ENCODE measurements at regions not wholly inside any gene's neighbourhood (a gene's known extent, or its start where the extent isn't known, plus 50 kb on each side); places are given as distances from the start of the nearest gene placed in this dataset.

DNA sequence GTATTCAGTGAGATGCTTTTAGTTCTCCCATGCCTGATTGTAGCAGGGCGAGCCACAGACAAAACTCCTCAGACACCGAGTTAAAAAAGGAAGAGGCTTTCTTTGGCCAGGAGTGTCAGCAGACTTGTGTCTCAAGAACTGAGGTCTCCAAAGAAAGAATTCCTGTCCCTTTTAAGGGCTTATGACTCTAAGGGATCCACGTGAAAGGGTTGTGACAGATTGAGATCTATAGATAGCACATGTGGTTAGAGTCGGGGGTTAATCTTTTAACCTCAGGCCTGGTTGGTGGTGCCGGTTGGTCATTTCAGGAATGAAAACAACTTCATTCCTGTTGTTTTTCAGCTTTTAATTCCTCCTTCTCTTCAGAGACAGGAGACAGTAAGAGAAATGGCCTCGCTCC, 168.8 kb upstream of the GRIK2 start:
- TF ChIP-seq, protein P1, sequence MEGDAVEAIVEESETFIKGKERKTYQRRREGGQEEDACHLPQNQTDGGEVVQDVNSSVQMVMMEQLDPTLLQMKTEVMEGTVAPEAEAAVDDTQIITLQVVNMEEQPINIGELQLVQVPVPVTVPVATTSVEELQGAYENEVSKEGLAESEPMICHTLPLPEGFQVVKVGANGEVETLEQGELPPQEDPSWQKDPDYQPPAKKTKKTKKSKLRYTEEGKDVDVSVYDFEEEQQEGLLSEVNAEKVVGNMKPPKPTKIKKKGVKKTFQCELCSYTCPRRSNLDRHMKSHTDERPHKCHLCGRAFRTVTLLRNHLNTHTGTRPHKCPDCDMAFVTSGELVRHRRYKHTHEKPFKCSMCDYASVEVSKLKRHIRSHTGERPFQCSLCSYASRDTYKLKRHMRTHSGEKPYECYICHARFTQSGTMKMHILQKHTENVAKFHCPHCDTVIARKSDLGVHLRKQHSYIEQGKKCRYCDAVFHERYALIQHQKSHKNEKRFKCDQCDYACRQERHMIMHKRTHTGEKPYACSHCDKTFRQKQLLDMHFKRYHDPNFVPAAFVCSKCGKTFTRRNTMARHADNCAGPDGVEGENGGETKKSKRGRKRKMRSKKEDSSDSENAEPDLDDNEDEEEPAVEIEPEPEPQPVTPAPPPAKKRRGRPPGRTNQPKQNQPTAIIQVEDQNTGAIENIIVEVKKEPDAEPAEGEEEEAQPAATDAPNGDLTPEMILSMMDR (IDR thresholded peaks at IDR 0.05), result no peak
- no peak for TF ChIP-seq POLR2A (IDR thresholded peaks at IDR 0.05)

Data from heart left ventricle (tissue), 13 donors.